ENCODE measurements at regions not wholly inside any gene's neighbourhood (a gene's known extent, or its start where the extent isn't known, plus 50 kb on each side); places are given as distances from the start of the nearest gene placed in this dataset.

- no peak for FAIRE-seq
Observed at GRCh38 chr22:27080863-27081262, 423.5 kb downstream of the MIAT start.

GRCh38 chr22:27083610-27084009 is 426.2 kb downstream of the MIAT start:
- H3K9ac ChIP-seq (ENCODE audit: control insufficient read depth, extremely low read depth, insufficient read depth, low read length) = no peak overlapping the region
- peaks cover 13% of the 10 kb centered on the region for H3K27me3 ChIP-seq (ENCODE audit: control insufficient read depth, extremely low read depth, insufficient read depth, low read length)
- H3K4me2 ChIP-seq (ENCODE audit: control insufficient read depth, extremely low read depth, insufficient read depth, low read depth, low read length) = no peak overlapping the region
- no peak overlapping the region for H3K27ac ChIP-seq (ENCODE audit: control insufficient read depth, insufficient read depth, low read length)
- H3K79me2 ChIP-seq (ENCODE audit: control insufficient read depth, insufficient read depth, low read length) = no peaks in the 10 kb centered on the region
- dilution Hi-C loops (cut with MboI; ENCODE audit: extremely low pct_ligation_motif_present, low sequenced_read_pairs) = no loop called here
- H3K9me3 ChIP-seq (ENCODE audit: control insufficient read depth, low read depth, low read length) = no peaks in the 10 kb centered on the region
- TF ChIP-seq CTCF (optimal IDR thresholded peaks at IDR 0.05 in 1 of 3, IDR thresholded peaks at IDR 0.05 in 1 of 3, conservative IDR thresholded peaks at IDR 0.05 in 1 of 3; ENCODE audit: extremely low read depth in 1 of 3, insufficient read depth in 2 of 3, low read length in 3 of 3) (no peak), EZH2 (IDR thresholded peaks at IDR 0.05; ENCODE audit: low read length) (no peak)
- H2AFZ ChIP-seq (ENCODE audit: control insufficient read depth, low read length) = no peak overlapping the region
- H3K9me1 ChIP-seq (ENCODE audit: control insufficient read depth, extremely low read depth, insufficient read depth, low read length) = no peaks in the 10 kb centered on the region
- no peak overlapping the region for H3K4me3 ChIP-seq (ENCODE audit: control insufficient read depth in 2 of 3, extremely low read depth in 1 of 3, insufficient read depth in 2 of 3, low read depth in 1 of 3, low read length in 3 of 3)
- no peaks in the 10 kb centered on the region for H3K4me1 ChIP-seq (ENCODE audit: control insufficient read depth, extremely low read depth, insufficient read depth, low read length)
- FAIRE-seq (no peak), DNase-seq (ENCODE audit: low read depth, low spot score) (no peak)
- no peaks in the 10 kb centered on the region for H4K20me1 ChIP-seq (ENCODE audit: control insufficient read depth, extremely low read depth, insufficient read depth, low read length)
- no peaks in the 10 kb centered on the region for H3K36me3 ChIP-seq (ENCODE audit: control insufficient read depth in 2 of 2, extremely low read depth in 1 of 2, insufficient read depth in 2 of 2, low read length in 2 of 2)

More at GRCh38 chr22:27080863-27081262, 423.5 kb downstream of the MIAT start:
- Histone ChIP-seq H3K36me3 (ENCODE audit: control insufficient read depth in 2 of 2, extremely low read depth in 1 of 2, insufficient read depth in 2 of 2, low read length in 2 of 2) (no peaks in the 10 kb centered on the region), H4K20me1 (ENCODE audit: control insufficient read depth, extremely low read depth, insufficient read depth, low read length) (no peaks in the 10 kb centered on the region), H3K27me3 (ENCODE audit: control insufficient read depth, extremely low read depth, insufficient read depth, low read length) (no peaks in the 10 kb centered on the region), H3K27ac (ENCODE audit: control insufficient read depth, insufficient read depth, low read length) (no peak overlapping the region), H3K79me2 (ENCODE audit: control insufficient read depth, insufficient read depth, low read length) (no peaks in the 10 kb centered on the region), H3K4me1 (ENCODE audit: control insufficient read depth, extremely low read depth, insufficient read depth, low read length) (no peaks in the 10 kb centered on the region), H3K9ac (ENCODE audit: control insufficient read depth, extremely low read depth, insufficient read depth, low read length) (no peak overlapping the region), H3K4me3 (ENCODE audit: control insufficient read depth in 2 of 3, extremely low read depth in 1 of 3, insufficient read depth in 2 of 3, low read depth in 1 of 3, low read length in 3 of 3) (no peak overlapping the region), H3K9me3 (ENCODE audit: control insufficient read depth, low read depth, low read length) (no peaks in the 10 kb centered on the region), H2AFZ (ENCODE audit: control insufficient read depth, low read length) (no peak overlapping the region), H3K9me1 (ENCODE audit: control insufficient read depth, extremely low read depth, insufficient read depth, low read length) (no peaks in the 10 kb centered on the region), H3K4me2 (ENCODE audit: control insufficient read depth, extremely low read depth, insufficient read depth, low read depth, low read length) (no peak overlapping the region)
- no peak for TF ChIP-seq CTCF (optimal IDR thresholded peaks at IDR 0.05 in 1 of 3, IDR thresholded peaks at IDR 0.05 in 1 of 3, conservative IDR thresholded peaks at IDR 0.05 in 1 of 3; ENCODE audit: extremely low read depth in 1 of 3, insufficient read depth in 2 of 3, low read length in 3 of 3)
- TF ChIP-seq EZH2 (IDR thresholded peaks at IDR 0.05; ENCODE audit: low read length) = no peak
- DNase-seq (ENCODE audit: low read depth, low spot score) = no peak
- dilution Hi-C loops (cut with MboI; ENCODE audit: extremely low pct_ligation_motif_present, low sequenced_read_pairs) = no loop called here

Measured in keratinocyte (primary cell).